Rectal smooth muscle tissue (tissue), 1 donor: ENCODE measurements at regions not wholly inside any gene's neighbourhood (a gene's known extent, or its start where the extent isn't known, plus 50 kb on each side); places are given as distances from the start of the nearest gene placed in this dataset.

Experiments
- H3K27ac ChIP-seq: one replicate; pipeline ENCODE4 v1.7.0; 2013; ENCODE audit warnings: low read depth, low read length, inconsistent platforms
- H3K27me3 ChIP-seq: one replicate; pipeline ENCODE4 v1.7.0; 2013; ENCODE audit warnings: low read length; ENCODE audit not compliant: control insufficient read depth, insufficient read depth
- H3K36me3 ChIP-seq: one replicate; pipeline ENCODE4 v1.7.0; 2013; ENCODE audit warnings: low read length; ENCODE audit not compliant: control insufficient read depth, insufficient read depth
- H3K4me1 ChIP-seq: one replicate; pipeline ENCODE4 v1.7.0; 2013; ENCODE audit warnings: low read length; ENCODE audit not compliant: control insufficient read depth, insufficient read depth
- H3K4me3 ChIP-seq: one replicate; pipeline ENCODE4 v1.7.0; 2013; ENCODE audit warnings: low read length
- H3K9ac ChIP-seq: one replicate; pipeline ENCODE4 v1.7.0; 2013; ENCODE audit warnings: low read length

GRCh38 chr9:118473521-118473920 is 769.3 kb downstream of the TLR4 start:
- Histone ChIP-seq H3K27ac (no peak overlapping the region), H3K9ac (no peak overlapping the region), H3K36me3 (no peaks in the 10 kb centered on the region), H3K27me3 (no peaks in the 10 kb centered on the region), H3K4me3 (no peak overlapping the region), H3K4me1 (no peaks in the 10 kb centered on the region)

- no peak overlapping the region for H3K27ac ChIP-seq
- no peaks in the 10 kb centered on the region for H3K36me3 ChIP-seq
- H3K9ac ChIP-seq, result no peak overlapping the region
- H3K4me3 ChIP-seq, result no peak overlapping the region
- no peaks in the 10 kb centered on the region for H3K27me3 ChIP-seq
- no peaks in the 10 kb centered on the region for H3K4me1 ChIP-seq
These were observed 774.5 kb downstream of the TLR4 start for GRCh38 chr9:118478752-118479151.

- Histone ChIP-seq H3K4me3 (no peak overlapping the region), H3K4me1 (no peaks in the 10 kb centered on the region), H3K27me3 (no peaks in the 10 kb centered on the region), H3K36me3 (no peaks in the 10 kb centered on the region), H3K27ac (no peak overlapping the region), H3K9ac (no peak overlapping the region)
These were observed 778.1 kb downstream of the TLR4 start for GRCh38 chr9:118482306-118482705.

GRCh38 chr9:118483677-118484076 is 779.5 kb downstream of the TLR4 start:
- Histone ChIP-seq H3K36me3 (no peaks in the 10 kb centered on the region), H3K4me3 (no peak overlapping the region), H3K27me3 (no peaks in the 10 kb centered on the region), H3K4me1 (no peaks in the 10 kb centered on the region), H3K9ac (no peak overlapping the region), H3K27ac (no peak overlapping the region)

- H3K4me1 ChIP-seq, result no peaks in the 10 kb centered on the region
- H3K27ac ChIP-seq, result no peak overlapping the region
- no peaks in the 10 kb centered on the region for H3K27me3 ChIP-seq
- H3K9ac ChIP-seq, result no peak overlapping the region
- H3K36me3 ChIP-seq, result no peaks in the 10 kb centered on the region
- H3K4me3 ChIP-seq, result no peak overlapping the region
These were observed 799.0 kb downstream of the TLR4 start for GRCh38 chr9:118503236-118503635.

- no peak overlapping the region for H3K27ac ChIP-seq
- no peaks in the 10 kb centered on the region for H3K27me3 ChIP-seq
- no peak overlapping the region for H3K4me3 ChIP-seq
- H3K36me3 ChIP-seq, result no peaks in the 10 kb centered on the region
- H3K9ac ChIP-seq, result no peak overlapping the region
- no peaks in the 10 kb centered on the region for H3K4me1 ChIP-seq
These were observed 806.5 kb downstream of the TLR4 start for GRCh38 chr9:118510711-118511110.

GRCh38 chr9:118515947-118516346 is 811.7 kb downstream of the TLR4 start:
- Histone ChIP-seq H3K27me3 (no peaks in the 10 kb centered on the region), H3K36me3 (no peaks in the 10 kb centered on the region), H3K9ac (no peak overlapping the region), H3K4me1 (no peaks in the 10 kb centered on the region), H3K27ac (no peak overlapping the region), H3K4me3 (no peak overlapping the region)

- no peak overlapping the region for H3K9ac ChIP-seq
These were observed 817.1 kb downstream of the TLR4 start for GRCh38 chr9:118521261-118521660.

GRCh38 chr9:118522093-118523028 is 818.2 kb downstream of the TLR4 start:
- Histone ChIP-seq H3K27me3 (no peaks in the 10 kb centered on the region), H3K27ac (no peak overlapping the region), H3K4me1 (no peaks in the 10 kb centered on the region), H3K36me3 (no peaks in the 10 kb centered on the region), H3K9ac (no peak overlapping the region), H3K4me3 (no peak overlapping the region)

More at GRCh38 chr9:118521261-118521660, 817.1 kb downstream of the TLR4 start:
- H3K4me1 ChIP-seq, result no peaks in the 10 kb centered on the region
- no peak overlapping the region for H3K4me3 ChIP-seq
- no peak overlapping the region for H3K27ac ChIP-seq
- H3K27me3 ChIP-seq, result no peaks in the 10 kb centered on the region
- H3K36me3 ChIP-seq, result no peaks in the 10 kb centered on the region

- no peak overlapping the region for H3K9ac ChIP-seq
- H3K27me3 ChIP-seq, result no peaks in the 10 kb centered on the region
- no peak overlapping the region for H3K4me3 ChIP-seq
- no peaks in the 10 kb centered on the region for H3K36me3 ChIP-seq
- H3K27ac ChIP-seq, result no peak overlapping the region
- H3K4me1 ChIP-seq, result no peaks in the 10 kb centered on the region
These were observed 823.1 kb downstream of the TLR4 start for GRCh38 chr9:118527261-118527660.

- Histone ChIP-seq H3K4me3 (no peak overlapping the region), H3K9ac (no peak overlapping the region), H3K36me3 (no peaks in the 10 kb centered on the region), H3K4me1 (no peaks in the 10 kb centered on the region), H3K27ac (no peak overlapping the region), H3K27me3 (no peaks in the 10 kb centered on the region)
These were observed 825.0 kb downstream of the TLR4 start for GRCh38 chr9:118529210-118529609.

GRCh38 chr9:118529624-118530214 is 825.5 kb downstream of the TLR4 start:
- Histone ChIP-seq H3K4me1 (no peaks in the 10 kb centered on the region), H3K36me3 (no peaks in the 10 kb centered on the region), H3K27me3 (no peaks in the 10 kb centered on the region), H3K9ac (no peak overlapping the region), H3K27ac (no peak overlapping the region), H3K4me3 (no peak overlapping the region)

- Histone ChIP-seq H3K36me3 (no peaks in the 10 kb centered on the region), H3K4me3 (no peak overlapping the region), H3K27ac (no peak overlapping the region), H3K4me1 (no peaks in the 10 kb centered on the region), H3K27me3 (no peaks in the 10 kb centered on the region), H3K9ac (no peak overlapping the region)
These were observed 828.4 kb downstream of the TLR4 start for GRCh38 chr9:118532592-118532991.
